ENCODE measurements at regions not wholly inside any gene's neighbourhood (a gene's known extent, or its start where the extent isn't known, plus 50 kb on each side); places are given as distances from the start of the nearest gene placed in this dataset.

GRCh38 chr7:25923741-25924460 is 228.1 kb upstream of the NFE2L3 start:
- H3K36me3 ChIP-seq (replicated peaks; ENCODE audit: control insufficient read depth, insufficient read depth, low read length): no peaks in the 10 kb centered on the region
- DNase-seq: no peak
- H3K4me3 ChIP-seq (ENCODE audit: insufficient read depth, low read depth, low read length): no peak overlapping the region
- no peaks in the 10 kb centered on the region for H3K27me3 ChIP-seq (ENCODE audit: control insufficient read depth, insufficient read depth, low read length)

- no peak overlapping the region for H3K4me3 ChIP-seq (ENCODE audit: insufficient read depth, low read depth, low read length)
- DNase-seq: no peak
- no peaks in the 10 kb centered on the region for H3K36me3 ChIP-seq (replicated peaks; ENCODE audit: control insufficient read depth, insufficient read depth, low read length)
- no peaks in the 10 kb centered on the region for H3K27me3 ChIP-seq (ENCODE audit: control insufficient read depth, insufficient read depth, low read length)
Measured at GRCh38 chr7:25926009-25926408, 226.0 kb upstream of the NFE2L3 start.

- Histone ChIP-seq H3K36me3 (replicated peaks; ENCODE audit: control insufficient read depth, insufficient read depth, low read length) (no peaks in the 10 kb centered on the region), H3K27me3 (ENCODE audit: control insufficient read depth, insufficient read depth, low read length) (no peaks in the 10 kb centered on the region), H3K4me3 (ENCODE audit: insufficient read depth, low read depth, low read length) (no peak overlapping the region)
- DNase-seq: no peak
Measured at GRCh38 chr7:25926451-25926850, 225.5 kb upstream of the NFE2L3 start.

GRCh38 chr7:25926891-25927625 is 224.9 kb upstream of the NFE2L3 start:
- H3K36me3 ChIP-seq (replicated peaks; ENCODE audit: control insufficient read depth, insufficient read depth, low read length): no peaks in the 10 kb centered on the region
- no peak overlapping the region for H3K4me3 ChIP-seq (ENCODE audit: insufficient read depth, low read depth, low read length)
- H3K27me3 ChIP-seq (ENCODE audit: control insufficient read depth, insufficient read depth, low read length): no peaks in the 10 kb centered on the region
- no peak for DNase-seq

- Histone ChIP-seq H3K36me3 (replicated peaks; ENCODE audit: control insufficient read depth, insufficient read depth, low read length) (no peaks in the 10 kb centered on the region), H3K27me3 (ENCODE audit: control insufficient read depth, insufficient read depth, low read length) (no peaks in the 10 kb centered on the region), H3K4me3 (ENCODE audit: insufficient read depth, low read depth, low read length) (no peak overlapping the region)
- no peak for DNase-seq
Measured at GRCh38 chr7:25927626-25927978, 224.4 kb upstream of the NFE2L3 start.

- H3K36me3 ChIP-seq (replicated peaks; ENCODE audit: control insufficient read depth, insufficient read depth, low read length): no peaks in the 10 kb centered on the region
- no peak for DNase-seq
- H3K4me3 ChIP-seq (ENCODE audit: insufficient read depth, low read depth, low read length): no peak overlapping the region
- no peaks in the 10 kb centered on the region for H3K27me3 ChIP-seq (ENCODE audit: control insufficient read depth, insufficient read depth, low read length)
Measured at GRCh38 chr7:25928549-25929330, 223.3 kb upstream of the NFE2L3 start.

GRCh38 chr7:25929448-25929847 is 222.6 kb upstream of the NFE2L3 start:
- Histone ChIP-seq H3K27me3 (ENCODE audit: control insufficient read depth, insufficient read depth, low read length) (no peaks in the 10 kb centered on the region), H3K36me3 (replicated peaks; ENCODE audit: control insufficient read depth, insufficient read depth, low read length) (no peaks in the 10 kb centered on the region), H3K4me3 (ENCODE audit: insufficient read depth, low read depth, low read length) (no peak overlapping the region)
- no peak for DNase-seq

GRCh38 chr7:25930492-25931048 is 221.4 kb upstream of the NFE2L3 start:
- DNase-seq: no peak
- H3K27me3 ChIP-seq (ENCODE audit: control insufficient read depth, insufficient read depth, low read length): no peaks in the 10 kb centered on the region
- no peak overlapping the region for H3K4me3 ChIP-seq (ENCODE audit: insufficient read depth, low read depth, low read length)
- no peaks in the 10 kb centered on the region for H3K36me3 ChIP-seq (replicated peaks; ENCODE audit: control insufficient read depth, insufficient read depth, low read length)

GRCh38 chr7:25931156-25931555 is 220.8 kb upstream of the NFE2L3 start:
- H3K27me3 ChIP-seq (ENCODE audit: control insufficient read depth, insufficient read depth, low read length): no peaks in the 10 kb centered on the region
- no peak for DNase-seq
- no peaks in the 10 kb centered on the region for H3K36me3 ChIP-seq (replicated peaks; ENCODE audit: control insufficient read depth, insufficient read depth, low read length)
- no peak overlapping the region for H3K4me3 ChIP-seq (ENCODE audit: insufficient read depth, low read depth, low read length)

GRCh38 chr7:25933921-25934320 is 218.1 kb upstream of the NFE2L3 start:
- Histone ChIP-seq H3K27me3 (ENCODE audit: control insufficient read depth, insufficient read depth, low read length) (no peaks in the 10 kb centered on the region), H3K36me3 (replicated peaks; ENCODE audit: control insufficient read depth, insufficient read depth, low read length) (no peaks in the 10 kb centered on the region), H3K4me3 (ENCODE audit: insufficient read depth, low read depth, low read length) (no peak overlapping the region)
- no peak for DNase-seq

GRCh38 chr7:25940086-25940906 is 211.7 kb upstream of the NFE2L3 start:
- Histone ChIP-seq H3K36me3 (replicated peaks; ENCODE audit: control insufficient read depth, insufficient read depth, low read length) (no peaks in the 10 kb centered on the region), H3K4me3 (ENCODE audit: insufficient read depth, low read depth, low read length) (no peak overlapping the region), H3K27me3 (ENCODE audit: control insufficient read depth, insufficient read depth, low read length) (no peaks in the 10 kb centered on the region)
- DNase-seq: no peak

GRCh38 chr7:25944777-25945515 is 207.1 kb upstream of the NFE2L3 start:
- Histone ChIP-seq H3K27me3 (ENCODE audit: control insufficient read depth, insufficient read depth, low read length) (no peaks in the 10 kb centered on the region; the same call in 1 of the 2 replicates), H3K4me3 (ENCODE audit: insufficient read depth, low read depth, low read length) (no peak overlapping the region), H3K36me3 (replicated peaks; ENCODE audit: control insufficient read depth, insufficient read depth, low read length) (no peaks in the 10 kb centered on the region)
- DNase-seq: no peak

- Histone ChIP-seq H3K4me3 (ENCODE audit: insufficient read depth, low read depth, low read length) (no peak overlapping the region), H3K36me3 (replicated peaks; ENCODE audit: control insufficient read depth, insufficient read depth, low read length) (no peaks in the 10 kb centered on the region), H3K27me3 (ENCODE audit: control insufficient read depth, insufficient read depth, low read length) (no peaks in the 10 kb centered on the region; the same call in 1 of the 2 replicates)
- no peak for DNase-seq
Measured at GRCh38 chr7:25945608-25946007, 206.4 kb upstream of the NFE2L3 start.
